ENCODE measurements at regions not wholly inside any gene's neighbourhood (a gene's known extent, or its start where the extent isn't known, plus 50 kb on each side); places are given as distances from the start of the nearest gene placed in this dataset.

- no peak for TF ChIP-seq CTCF (IDR thresholded peaks at IDR 0.05; ENCODE audit: extremely low read depth, insufficient read depth, missing control alignments)
- in situ Hi-C loops (cut with MboI; ENCODE audit: low pct_unique_long_range_greater_than_20kb, low sequenced_read_pairs, unreplicated experiment) = no loop called here
- DNase-seq (ENCODE audit: low spot score) = no peak
Observed at GRCh38 chr2:146621656-146622055, 1223.2 kb upstream of the ACVR2A start.

DNA sequence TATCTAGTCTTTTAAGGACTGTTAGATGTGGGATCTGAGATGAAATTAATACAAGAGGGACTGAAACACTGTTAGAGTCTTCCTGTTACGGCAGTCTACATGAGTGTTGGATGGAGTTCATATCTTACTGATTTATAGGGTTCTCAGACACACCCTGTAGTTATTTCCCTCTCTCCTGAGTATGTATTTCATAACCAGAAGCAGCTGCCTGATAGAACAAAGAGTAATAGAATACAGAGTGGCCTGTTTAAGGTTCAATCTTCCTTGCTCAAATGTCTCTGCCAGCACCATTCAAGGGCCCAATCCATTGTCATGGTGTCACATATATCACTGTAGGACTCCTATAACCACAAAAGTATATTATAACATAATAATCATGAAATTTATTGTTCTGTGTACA is 1229.1 kb upstream of the ACVR2A start:
- no peak for DNase-seq (ENCODE audit: low spot score)
- in situ Hi-C loops (cut with MboI; ENCODE audit: low pct_unique_long_range_greater_than_20kb, low sequenced_read_pairs, unreplicated experiment) = no loop called here
- TF ChIP-seq CTCF (IDR thresholded peaks at IDR 0.05; ENCODE audit: extremely low read depth, insufficient read depth, missing control alignments) = no peak

- TF ChIP-seq CTCF (IDR thresholded peaks at IDR 0.05; ENCODE audit: extremely low read depth, insufficient read depth, missing control alignments) = no peak
- in situ Hi-C loops (cut with MboI; ENCODE audit: low pct_unique_long_range_greater_than_20kb, low sequenced_read_pairs, unreplicated experiment) = no loop called here
- DNase-seq (ENCODE audit: low spot score) = no peak
Observed at GRCh38 chr2:146608490-146608889, 1236.3 kb upstream of the ACVR2A start.

GRCh38 chr2:146604521-146604920 is 1240.3 kb upstream of the ACVR2A start:
- DNase-seq (ENCODE audit: low spot score) = no peak
- no peak for TF ChIP-seq CTCF (IDR thresholded peaks at IDR 0.05; ENCODE audit: extremely low read depth, insufficient read depth, missing control alignments)
- in situ Hi-C loops (cut with MboI; ENCODE audit: low pct_unique_long_range_greater_than_20kb, low sequenced_read_pairs, unreplicated experiment) = no loop called here

GRCh38 chr2:146602856-146603255 is 1242.0 kb upstream of the ACVR2A start:
- no peak for TF ChIP-seq CTCF (IDR thresholded peaks at IDR 0.05; ENCODE audit: extremely low read depth, insufficient read depth, missing control alignments)
- in situ Hi-C loops (cut with MboI; ENCODE audit: low pct_unique_long_range_greater_than_20kb, low sequenced_read_pairs, unreplicated experiment) = no loop called here

GRCh38 chr2:146602383-146602782 is 1242.4 kb upstream of the ACVR2A start:
- no peak for DNase-seq (ENCODE audit: low spot score)
- in situ Hi-C loops (cut with MboI; ENCODE audit: low pct_unique_long_range_greater_than_20kb, low sequenced_read_pairs, unreplicated experiment) = no loop called here
- no peak for TF ChIP-seq CTCF (IDR thresholded peaks at IDR 0.05; ENCODE audit: extremely low read depth, insufficient read depth, missing control alignments)

More at GRCh38 chr2:146602856-146603255, 1242.0 kb upstream of the ACVR2A start:
- no peak for DNase-seq (ENCODE audit: low spot score)

- TF ChIP-seq CTCF (IDR thresholded peaks at IDR 0.05; ENCODE audit: extremely low read depth, insufficient read depth, missing control alignments) = no peak
- in situ Hi-C loops (cut with MboI; ENCODE audit: low pct_unique_long_range_greater_than_20kb, low sequenced_read_pairs, unreplicated experiment) = no loop called here
Observed at GRCh38 chr2:146598791-146599190, 1246.0 kb upstream of the ACVR2A start.

More at GRCh38 chr2:146598791-146599190, 1246.0 kb upstream of the ACVR2A start:
- DNase-seq (ENCODE audit: low spot score) = no peak

Data from GM13977 (cell line).